ENCODE measurements at regions not wholly inside any gene's neighbourhood (a gene's known extent, or its start where the extent isn't known, plus 50 kb on each side); places are given as distances from the start of the nearest gene placed in this dataset.

DNA sequence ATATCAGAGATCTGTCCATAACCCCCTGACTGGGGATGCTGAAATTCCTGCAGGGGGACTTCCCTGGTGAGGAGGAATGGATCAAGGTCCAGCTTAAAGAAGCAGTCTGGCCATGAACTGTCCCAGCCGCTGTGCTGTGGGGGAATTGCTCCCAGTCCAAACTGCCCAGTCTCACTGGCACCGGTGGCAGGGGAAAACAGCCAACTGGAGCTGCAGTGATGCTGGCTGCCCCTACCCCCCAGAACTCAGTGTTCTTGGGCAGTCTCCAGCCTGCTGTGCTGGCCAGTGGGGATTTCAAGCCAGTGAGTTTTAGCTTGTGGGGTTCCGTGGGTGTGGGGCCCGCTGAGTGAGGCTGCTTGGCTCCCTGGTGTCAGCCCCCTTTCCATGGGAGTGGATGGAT, 306.5 kb upstream of the RPS23 start (continued):
- TF ChIP-seq JUND (IDR thresholded peaks at IDR 0.05; ENCODE audit: borderline replicate concordance, low read depth, low read length) (no peak), JUND (tag; IDR thresholded peaks at IDR 0.05; ENCODE audit: borderline replicate concordance, low read depth, low read length) (no peak), EZH2 (IDR thresholded peaks at IDR 0.05; ENCODE audit: borderline replicate concordance, low read depth, low read length) (no peak), ZNF134 (CRISPR knock-in tag; conservative IDR thresholded peaks at IDR 0.05) (no peak), SP2 (IDR thresholded peaks at IDR 0.05; ENCODE audit: extremely low read depth, low read depth, low read length, poor library complexity, severe bottlenecking) (no peak)
- TF ChIP-seq, protein P1, sequence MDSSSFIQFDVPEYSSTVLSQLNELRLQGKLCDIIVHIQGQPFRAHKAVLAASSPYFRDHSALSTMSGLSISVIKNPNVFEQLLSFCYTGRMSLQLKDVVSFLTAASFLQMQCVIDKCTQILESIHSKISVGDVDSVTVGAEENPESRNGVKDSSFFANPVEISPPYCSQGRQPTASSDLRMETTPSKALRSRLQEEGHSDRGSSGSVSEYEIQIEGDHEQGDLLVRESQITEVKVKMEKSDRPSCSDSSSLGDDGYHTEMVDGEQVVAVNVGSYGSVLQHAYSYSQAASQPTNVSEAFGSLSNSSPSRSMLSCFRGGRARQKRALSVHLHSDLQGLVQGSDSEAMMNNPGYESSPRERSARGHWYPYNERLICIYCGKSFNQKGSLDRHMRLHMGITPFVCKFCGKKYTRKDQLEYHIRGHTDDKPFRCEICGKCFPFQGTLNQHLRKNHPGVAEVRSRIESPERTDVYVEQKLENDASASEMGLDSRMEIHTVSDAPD (CRISPR knock-in tag; IDR thresholded peaks at IDR 0.05) = no peak
- TF ChIP-seq, protein P2, sequence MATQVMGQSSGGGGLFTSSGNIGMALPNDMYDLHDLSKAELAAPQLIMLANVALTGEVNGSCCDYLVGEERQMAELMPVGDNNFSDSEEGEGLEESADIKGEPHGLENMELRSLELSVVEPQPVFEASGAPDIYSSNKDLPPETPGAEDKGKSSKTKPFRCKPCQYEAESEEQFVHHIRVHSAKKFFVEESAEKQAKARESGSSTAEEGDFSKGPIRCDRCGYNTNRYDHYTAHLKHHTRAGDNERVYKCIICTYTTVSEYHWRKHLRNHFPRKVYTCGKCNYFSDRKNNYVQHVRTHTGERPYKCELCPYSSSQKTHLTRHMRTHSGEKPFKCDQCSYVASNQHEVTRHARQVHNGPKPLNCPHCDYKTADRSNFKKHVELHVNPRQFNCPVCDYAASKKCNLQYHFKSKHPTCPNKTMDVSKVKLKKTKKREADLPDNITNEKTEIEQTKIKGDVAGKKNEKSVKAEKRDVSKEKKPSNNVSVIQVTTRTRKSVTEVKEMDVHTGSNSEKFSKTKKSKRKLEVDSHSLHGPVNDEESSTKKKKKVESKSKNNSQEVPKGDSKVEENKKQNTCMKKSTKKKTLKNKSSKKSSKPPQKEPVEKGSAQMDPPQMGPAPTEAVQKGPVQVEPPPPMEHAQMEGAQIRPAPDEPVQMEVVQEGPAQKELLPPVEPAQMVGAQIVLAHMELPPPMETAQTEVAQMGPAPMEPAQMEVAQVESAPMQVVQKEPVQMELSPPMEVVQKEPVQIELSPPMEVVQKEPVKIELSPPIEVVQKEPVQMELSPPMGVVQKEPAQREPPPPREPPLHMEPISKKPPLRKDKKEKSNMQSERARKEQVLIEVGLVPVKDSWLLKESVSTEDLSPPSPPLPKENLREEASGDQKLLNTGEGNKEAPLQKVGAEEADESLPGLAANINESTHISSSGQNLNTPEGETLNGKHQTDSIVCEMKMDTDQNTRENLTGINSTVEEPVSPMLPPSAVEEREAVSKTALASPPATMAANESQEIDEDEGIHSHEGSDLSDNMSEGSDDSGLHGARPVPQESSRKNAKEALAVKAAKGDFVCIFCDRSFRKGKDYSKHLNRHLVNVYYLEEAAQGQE (IDR thresholded peaks at IDR 0.05; ENCODE audit: borderline replicate concordance) = no peak
- TF ChIP-seq, protein P2 (CRISPR knock-in tag; IDR thresholded peaks at IDR 0.05; ENCODE audit: low read depth) = no peak
- TF ChIP-seq, protein P3, sequence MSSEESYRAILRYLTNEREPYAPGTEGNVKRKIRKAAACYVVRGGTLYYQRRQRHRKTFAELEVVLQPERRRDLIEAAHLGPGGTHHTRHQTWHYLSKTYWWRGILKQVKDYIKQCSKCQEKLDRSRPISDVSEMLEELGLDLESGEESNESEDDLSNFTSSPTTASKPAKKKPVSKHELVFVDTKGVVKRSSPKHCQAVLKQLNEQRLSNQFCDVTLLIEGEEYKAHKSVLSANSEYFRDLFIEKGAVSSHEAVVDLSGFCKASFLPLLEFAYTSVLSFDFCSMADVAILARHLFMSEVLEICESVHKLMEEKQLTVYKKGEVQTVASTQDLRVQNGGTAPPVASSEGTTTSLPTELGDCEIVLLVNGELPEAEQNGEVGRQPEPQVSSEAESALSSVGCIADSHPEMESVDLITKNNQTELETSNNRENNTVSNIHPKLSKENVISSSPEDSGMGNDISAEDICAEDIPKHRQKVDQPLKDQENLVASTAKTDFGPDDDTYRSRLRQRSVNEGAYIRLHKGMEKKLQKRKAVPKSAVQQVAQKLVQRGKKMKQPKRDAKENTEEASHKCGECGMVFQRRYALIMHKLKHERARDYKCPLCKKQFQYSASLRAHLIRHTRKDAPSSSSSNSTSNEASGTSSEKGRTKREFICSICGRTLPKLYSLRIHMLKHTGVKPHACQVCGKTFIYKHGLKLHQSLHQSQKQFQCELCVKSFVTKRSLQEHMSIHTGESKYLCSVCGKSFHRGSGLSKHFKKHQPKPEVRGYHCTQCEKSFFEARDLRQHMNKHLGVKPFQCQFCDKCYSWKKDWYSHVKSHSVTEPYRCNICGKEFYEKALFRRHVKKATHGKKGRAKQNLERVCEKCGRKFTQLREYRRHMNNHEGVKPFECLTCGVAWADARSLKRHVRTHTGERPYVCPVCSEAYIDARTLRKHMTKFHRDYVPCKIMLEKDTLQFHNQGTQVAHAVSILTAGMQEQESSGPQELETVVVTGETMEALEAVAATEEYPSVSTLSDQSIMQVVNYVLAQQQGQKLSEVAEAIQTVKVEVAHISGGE (CRISPR knock-in tag; IDR thresholded peaks at IDR 0.05) = no peak
